Superior temporal gyrus (tissue), 1 donor: ENCODE measurements at regions not wholly inside any gene's neighbourhood (a gene's known extent, or its start where the extent isn't known, plus 50 kb on each side); places are given as distances from the start of the nearest gene placed in this dataset.
A peak's percentile ranks its signal among the peaks of the same experiment; 100 is the strongest.

Source experiments
- DNase-seq: peaks from one replicate; pipeline ENCODE4 v3.0.0-alpha.2; 2016; ENCODE audit errors: extremely low spot score

DNA sequence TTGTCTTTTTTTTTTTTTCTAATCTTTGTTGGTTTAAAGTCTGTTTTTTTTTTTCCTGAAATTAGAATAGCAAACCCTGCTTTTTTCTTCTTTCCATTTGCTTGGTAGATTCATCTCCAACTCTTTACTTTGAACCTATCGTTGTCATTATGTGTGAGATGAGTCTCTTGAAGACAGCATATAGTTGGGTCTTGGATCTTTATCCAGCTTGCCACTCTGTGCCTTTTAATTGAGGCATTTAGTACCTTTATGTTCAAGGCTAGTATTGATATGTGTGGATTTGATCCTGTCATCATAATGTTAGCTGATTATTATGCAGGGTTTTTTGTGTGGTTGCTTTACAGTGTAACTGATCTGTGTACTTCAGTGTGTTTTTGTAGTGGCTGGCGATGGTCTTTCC, 383.8 kb downstream of the MAN2A1 start:
- no peak for DNase-seq

DNA sequence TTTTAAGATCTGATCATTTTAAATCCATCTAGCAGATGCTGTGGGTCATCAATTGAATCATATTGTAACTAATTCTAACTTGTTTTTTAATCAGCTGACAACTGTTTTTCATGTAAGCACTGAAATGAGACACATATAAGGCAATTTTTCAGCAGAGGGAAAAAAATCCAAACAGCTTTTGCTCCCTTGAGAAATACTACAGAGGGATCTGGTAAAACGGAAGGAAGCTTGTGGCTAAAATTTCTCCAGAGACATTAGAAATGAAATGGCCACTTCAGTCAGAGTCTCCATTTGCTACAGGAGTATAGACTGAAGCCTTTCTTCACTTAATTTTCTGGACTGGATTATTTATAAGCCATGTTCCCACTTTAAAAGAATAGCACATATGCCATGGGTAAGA, 385.9 kb downstream of the MAN2A1 start:
- DNase-seq, result no peak

DNA sequence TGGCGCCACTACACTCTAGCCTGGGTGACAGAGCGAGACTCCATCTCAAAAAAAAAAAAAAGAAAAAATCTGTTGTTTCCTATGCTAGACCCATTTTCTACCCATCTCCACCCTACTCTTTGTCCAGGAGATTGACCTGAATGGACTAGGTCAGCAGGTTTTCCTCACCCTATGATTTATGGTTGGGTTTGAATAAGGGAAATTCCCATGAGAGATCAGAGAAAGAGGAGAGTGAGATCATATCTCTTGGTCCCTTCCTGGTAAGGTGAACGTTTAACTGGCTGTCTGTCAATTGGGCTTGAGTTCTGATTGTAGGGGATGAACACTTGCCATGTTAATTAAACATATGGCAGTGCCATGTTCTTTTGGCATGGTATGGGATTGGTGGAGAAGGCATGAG, 387.4 kb downstream of the MAN2A1 start:
- DNase-seq, result no peak

DNA sequence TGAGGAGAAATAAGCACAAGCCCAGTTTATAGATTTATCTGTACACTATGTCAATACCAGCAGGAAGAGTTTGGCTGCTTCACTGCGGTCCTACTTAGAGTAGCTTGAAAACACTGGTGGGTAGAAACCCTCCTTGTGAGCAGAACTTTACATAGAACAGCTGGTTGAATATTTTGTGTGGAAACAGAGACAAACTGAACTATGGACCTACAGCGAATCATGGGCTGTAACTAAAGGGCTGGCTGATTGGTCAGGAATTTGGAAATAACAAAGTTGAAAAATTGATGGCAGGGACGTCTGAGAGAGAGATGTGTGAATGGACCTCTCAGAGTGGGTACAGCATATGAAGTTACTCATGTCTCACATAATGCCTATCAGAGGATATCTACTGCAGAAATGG, 392.5 kb downstream of the MAN2A1 start:
- DNase-seq, result no peak

DNA sequence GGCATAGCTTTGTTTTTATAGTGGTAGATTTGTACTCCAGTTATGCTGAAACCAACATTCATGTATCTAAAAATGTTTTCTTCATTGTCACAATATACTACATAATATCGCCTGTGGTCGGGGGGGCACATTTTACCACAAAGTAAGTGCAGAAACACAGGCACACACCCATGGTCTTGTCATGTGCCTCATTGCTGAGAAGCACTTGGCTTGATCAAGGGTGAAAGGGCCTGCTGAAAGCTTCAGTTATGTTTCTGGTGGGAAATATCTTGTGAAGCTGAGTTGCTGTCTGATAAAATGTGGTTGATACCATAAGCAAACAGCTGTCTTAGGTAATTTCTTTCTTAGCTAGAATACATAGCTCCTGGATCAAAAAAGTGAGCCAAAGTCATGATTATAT, 393.1 kb downstream of the MAN2A1 start:
- no peak for DNase-seq

DNA sequence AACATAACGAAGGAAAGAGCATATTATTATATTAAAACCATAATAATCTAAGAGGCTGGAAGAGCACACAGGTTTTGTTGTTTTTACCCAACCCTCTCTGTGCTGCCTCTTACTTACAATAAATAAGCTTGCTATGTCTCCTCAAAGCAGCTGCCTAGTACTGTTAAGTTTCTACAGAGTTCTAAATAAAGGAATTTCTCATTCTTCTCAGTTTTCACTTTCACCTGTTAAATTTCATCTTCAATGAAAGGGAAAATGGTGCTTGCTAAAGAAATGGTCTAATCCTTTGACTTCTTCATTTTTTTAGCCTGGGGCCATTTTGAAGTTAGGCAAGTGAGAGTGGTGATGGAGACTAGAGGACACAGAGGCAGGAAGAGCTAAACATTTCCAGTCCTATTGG, 396.1 kb downstream of the MAN2A1 start:
- no peak for DNase-seq

DNA sequence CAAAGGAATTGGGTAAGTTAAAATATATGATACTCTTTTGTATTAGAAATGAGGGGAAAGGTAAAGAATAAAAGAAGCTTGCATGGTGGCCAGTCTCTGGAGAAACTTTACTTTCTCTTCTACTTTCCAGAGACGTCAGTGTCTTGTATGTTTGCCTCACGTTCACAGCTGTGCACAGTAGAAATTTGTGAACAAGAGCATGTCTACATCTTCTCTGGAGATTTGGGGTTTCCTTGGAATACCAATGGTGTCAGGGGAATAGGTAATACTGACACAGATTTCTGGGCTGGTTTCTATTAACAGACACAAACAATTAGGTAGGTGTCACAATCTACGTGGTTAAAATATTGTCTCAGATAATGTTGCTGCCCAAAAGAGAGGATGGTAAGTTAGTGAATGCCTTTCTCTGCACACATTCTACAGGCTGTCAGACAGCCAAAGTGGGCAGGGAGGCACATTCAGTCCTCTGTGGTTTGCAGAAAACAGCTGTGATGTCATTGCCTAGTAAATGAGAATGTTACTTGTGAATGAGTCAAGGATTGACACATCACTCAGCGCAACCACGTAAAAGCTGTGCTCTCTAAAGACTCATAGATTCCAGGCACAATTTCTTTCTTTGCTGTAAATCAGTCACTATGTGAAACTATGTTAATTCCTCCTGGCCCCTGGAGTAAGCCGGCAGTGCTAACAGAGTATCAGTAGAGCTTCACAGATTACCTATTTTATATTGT, 397.1 kb downstream of the MAN2A1 start:
- peak; percentile 51 for DNase-seq

DNA sequence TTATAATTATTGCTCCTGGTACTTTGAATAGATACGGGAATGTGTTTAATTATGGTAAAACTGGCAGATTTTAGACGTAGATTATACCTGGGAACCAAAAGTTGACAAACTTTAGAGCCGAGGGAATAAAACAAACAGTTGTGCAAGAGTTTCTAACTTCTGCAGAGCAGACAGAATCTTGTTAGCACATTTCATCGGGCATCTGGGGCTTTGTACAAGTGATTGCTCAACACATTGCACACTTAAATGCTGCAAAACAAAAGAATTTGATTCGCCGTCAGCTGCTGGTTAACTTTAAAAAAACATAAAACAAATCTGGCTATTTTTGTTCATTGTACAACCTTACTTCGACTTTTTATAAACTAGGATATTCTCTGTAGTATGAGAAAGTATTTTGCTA, 398.1 kb downstream of the MAN2A1 start:
- DNase-seq, result no peak

DNA sequence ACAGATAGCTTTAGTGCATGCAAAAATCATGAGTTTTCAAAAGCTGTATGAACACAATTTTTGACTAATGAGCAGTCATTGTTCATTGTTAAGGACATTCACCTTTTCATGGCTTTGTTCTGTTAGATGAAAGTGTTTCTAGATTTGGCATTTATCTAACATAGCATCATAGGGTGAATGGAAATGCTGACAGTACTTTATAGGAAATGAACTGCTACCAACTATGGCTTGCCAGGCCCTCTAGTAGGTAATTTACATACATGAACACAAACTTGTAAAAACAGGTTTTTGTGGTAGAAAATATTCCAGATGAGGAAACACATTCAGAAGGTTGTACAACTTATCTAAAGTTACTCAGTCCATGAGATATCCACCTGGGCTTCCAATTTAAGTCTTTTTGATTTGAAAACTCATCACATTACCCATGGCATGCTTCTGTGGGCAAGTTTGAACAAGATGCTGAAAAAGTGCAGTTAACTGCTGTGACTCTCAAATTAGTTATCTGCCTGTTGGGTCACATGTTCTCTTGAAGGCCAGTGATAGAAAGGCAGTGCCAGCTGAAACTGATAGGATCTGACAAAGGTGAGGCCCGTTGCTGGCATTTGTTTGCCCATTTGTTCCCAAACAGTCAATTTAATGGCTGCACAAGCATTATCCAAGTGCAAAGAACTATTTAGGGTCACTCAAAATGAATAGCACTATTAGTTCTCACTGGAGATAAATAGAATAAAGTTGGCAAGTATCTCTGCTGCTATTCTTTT, 399.1 kb downstream of the MAN2A1 start:
- no peak for DNase-seq

DNA sequence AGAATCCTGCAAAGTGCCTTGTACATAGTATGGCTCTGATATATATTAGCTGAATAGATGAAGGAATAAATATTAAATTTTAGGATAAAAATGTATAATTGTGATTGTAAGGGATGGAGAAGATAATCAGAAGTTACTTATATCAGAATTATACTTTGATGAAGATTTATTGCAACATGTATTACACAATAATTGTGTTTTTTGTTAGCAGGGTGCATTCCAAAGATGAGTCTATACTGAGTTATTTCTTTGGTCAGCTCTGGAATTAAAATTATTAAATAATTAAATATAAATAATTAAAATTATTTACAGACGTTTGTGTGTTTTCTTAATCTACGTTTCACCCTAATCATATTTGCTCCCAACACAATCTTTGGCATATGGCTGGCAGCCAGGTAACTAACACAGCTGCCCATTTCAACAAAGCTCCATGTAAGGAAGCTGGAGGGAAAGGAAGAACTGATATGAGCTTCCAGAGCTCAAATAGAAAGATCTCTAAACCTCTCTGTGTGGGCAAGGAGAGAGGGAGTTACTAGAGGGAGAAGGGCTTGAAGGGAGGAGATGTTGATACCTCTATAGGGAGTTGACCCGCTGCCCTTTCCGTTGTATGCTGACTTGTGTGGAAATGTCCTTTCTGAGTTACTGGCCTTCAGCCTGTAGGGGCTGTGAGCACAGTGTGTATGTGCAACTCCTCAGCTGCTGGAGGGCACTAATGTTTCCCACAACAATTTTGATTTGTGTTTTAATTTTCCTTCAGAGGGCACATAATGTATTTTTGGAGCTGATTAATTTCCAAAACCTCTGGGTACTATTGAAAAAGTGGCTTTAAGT, 403.4 kb downstream of the MAN2A1 start:
- DNase-seq, result no peak

DNA sequence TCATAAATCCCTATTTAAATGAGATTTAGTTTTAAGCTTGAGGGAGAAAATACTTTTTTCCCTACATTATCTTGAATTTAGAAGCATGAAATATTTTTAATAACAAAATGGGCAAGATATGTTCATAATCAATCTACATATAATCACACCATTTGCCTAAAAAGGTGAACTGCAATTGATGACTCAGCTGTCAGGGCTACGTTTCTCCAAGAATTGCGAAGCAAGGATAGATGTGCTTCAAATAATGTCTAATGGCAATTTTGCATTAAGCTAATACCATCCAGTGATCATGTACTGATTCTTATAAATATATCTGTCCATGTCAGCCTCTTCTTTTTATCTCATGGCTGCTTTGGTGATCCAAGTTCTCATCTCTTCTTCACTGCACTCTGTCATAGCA, 404.4 kb downstream of the MAN2A1 start:
- no peak for DNase-seq

DNA sequence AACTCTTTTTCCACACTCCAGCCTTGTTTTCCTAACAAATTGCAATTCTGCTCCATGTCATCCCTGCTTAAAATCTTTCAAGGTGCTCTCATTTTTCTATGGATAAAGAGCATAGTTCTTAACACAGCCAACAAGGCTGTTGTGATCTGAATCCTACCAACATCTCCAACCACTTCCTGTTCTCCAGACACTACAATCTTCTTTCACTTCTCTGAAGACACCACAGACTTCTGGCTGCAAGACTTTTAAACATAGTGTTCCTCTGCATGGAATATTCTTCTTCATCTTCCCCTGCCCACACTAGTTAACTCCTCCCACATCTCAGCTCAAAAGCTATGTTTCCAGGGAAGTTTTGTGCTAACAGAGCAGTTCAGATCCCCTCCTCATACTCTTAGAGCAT, 404.8 kb downstream of the MAN2A1 start:
- no peak for DNase-seq

DNA sequence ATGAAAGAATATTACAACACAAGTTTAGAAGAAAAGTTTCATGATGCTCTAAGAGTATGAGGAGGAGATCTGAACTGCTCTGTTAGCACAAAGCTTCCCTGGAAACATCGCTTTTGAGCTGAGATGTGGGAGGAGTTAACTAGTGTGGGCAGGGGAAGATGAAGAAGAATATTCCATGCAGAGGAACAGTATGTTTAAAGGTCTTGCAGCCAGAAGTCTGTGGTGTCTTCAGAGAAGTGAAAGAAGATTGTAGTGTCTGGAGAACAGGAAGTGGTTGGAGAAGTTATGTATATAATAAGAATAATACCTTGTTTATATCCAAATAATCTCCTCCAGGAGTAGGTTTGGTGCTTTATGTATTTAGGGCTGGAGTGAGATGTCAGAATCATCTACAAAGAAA, 406.7 kb downstream of the MAN2A1 start:
- DNase-seq, result no peak

DNA sequence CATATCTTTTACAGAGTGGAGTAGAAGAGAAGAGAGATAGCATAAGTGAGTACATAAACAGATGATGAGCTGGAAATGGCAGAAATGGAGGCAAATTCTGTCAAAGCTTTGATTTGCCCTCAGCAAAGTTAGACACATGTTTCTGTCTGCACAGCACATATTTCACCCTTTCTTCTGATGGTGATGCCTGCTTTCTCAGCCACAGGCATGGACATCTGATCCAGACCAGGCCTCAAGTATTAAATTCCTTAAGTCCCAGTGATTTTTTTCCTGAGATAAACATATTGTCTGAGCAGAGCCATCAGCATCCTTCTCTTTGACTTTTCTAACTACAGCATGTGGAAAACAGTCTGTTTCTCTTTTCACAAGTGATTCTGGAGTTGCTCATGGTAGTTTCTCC, 409.8 kb downstream of the MAN2A1 start:
- DNase-seq, result no peak

DNA sequence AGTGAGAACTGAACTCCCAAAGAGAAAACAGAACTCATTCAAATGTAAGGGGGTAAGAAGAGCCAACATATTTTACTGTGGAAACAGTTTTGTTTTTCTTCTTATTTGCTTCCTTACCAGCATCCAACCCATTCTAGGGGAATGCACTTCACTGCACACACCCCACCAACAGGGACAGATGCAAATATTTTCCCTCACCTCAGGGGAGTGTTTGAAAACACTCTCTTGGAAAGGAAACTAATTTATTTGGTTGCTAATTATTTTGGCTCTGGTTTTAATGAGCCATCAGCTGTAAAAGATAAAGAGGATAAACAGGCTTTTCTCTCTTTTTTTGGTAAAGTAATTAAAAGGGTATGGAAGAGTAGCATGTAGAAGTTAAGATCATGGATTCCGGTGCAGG, 413.4 kb downstream of the MAN2A1 start:
- DNase-seq, result no peak

DNA sequence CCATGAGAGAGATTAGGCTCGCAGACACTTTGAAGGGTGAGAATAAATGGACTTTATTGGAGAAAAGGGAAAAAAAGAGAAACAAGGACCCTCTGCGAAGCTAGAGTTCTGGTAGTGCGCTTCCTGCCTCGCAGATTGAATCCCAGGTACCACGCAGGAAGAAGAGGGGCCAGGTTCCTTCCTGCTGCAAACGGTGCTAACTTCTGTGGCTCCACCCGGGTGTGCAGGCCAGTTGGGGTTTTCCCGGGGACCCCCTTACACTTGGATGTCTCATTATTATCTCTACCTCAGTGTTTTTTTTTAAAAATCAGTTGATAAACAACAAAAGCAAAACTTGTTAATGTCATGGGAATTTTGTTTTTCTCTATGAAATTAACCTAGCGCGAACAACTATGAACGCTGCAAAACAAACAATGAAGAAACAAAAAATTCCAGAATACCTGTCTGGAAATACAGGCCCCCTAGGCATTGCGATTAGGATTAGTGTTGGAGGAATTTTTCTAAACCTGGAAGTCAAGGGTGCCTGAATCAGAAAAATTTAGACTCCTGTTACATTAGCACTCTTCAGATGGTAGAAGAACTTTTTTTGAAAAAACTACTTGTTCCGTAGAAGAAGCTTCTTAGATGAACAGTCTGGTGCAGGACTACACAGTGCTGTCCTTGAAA, 414.5 kb downstream of the MAN2A1 start:
- no peak for DNase-seq

DNA sequence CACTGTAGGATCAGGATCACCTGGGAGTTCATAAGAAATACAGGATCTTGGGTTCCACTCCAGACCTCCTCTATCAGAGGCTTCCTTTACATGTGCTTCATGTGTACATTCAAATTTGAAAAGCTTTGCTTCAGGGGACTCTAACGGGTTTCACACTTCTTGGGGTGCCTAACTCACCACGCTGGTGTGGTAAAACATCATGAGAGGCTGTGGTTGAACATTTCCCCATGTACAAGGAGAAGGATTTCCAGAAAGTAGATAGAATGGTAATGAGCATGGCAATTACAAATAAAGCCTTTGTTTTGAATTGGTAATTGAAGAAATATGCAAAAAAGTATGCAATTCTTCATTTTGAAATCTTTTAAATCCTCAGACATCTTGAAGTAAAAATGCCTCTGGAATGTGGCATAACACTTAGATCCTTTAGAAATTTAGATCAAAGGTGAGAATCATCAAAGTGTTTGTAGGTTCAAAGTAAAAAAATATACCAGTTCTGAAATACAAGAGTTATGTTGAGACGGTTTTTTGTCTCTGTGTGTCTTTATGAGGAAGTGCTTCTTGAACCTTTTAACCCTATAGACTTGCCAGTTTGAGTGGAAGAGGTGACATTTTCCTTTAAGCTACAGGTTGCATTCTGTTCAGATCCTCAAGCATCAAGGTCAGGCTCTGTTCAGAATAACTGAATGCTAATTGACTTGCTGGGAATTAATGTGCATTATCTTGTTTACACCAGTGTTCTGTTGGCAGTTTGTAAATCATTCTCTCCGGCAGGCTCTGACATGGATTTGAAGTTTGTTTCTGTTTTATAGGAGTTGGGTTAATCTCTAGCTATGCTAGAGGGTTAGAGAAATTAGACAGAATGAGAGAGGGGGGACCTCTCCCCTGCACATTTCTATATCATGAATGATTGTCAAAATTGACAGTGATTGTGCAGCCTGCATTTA, 415.3 kb downstream of the MAN2A1 start:
- DNase-seq, result no peak

DNA sequence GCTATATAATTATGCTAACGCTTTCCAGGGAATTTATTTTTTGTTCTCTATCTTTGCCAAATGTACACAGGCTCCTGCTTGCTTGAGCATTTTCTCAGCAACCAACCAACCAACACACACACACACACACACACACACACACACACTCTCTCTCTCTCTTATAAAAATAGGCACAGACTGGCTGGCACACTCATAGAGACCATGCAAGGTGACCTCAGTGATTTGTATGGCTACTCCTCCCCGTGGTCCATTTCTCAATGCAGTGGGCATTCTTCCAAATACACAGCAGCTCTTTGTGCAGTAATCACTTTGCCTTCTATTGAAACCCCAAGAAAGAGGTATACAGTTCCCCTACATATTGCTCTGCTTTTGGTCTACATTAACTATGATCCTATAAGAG, 416.0 kb downstream of the MAN2A1 start:
- DNase-seq, result no peak

DNA sequence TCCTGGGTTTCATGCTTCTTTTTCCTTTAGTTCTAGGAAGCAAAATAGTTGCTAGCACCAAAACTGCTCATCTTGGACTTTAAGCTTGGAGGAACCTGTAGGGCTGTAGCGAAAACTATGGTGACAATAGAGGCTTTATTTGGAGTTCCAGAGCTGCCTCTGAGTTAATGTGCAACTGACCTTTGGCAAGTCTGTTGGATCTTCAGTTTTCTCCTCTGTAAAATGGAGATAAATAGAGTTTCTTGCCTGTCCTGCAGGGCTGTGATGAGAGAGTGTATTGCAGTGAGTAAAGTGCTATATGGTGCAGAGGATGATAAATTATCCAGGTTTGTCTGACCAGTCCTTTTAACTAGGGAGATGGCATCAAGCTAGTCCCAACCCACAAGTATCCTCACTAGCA, 417.0 kb downstream of the MAN2A1 start:
- DNase-seq, result no peak

DNA sequence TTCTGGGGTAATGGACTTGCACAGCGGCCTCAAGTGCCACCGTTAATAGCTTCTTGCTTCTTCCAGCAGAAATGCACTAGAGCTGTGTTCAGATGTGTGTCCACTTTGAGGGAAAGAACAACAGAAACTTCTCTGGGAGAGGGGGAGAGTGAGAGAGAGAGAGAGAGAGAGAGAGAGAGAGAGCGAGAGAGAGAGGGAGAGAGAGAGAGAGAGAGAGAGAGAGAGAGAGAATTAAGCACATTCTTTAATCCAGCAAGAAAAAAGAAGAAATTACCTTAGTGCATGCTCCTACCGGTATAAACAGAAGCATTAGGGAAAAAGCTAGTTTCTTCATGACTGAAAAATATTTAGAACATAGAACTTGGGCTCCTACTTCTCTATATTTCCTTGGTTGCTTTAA, 418.8 kb downstream of the MAN2A1 start:
- DNase-seq, result no peak

DNA sequence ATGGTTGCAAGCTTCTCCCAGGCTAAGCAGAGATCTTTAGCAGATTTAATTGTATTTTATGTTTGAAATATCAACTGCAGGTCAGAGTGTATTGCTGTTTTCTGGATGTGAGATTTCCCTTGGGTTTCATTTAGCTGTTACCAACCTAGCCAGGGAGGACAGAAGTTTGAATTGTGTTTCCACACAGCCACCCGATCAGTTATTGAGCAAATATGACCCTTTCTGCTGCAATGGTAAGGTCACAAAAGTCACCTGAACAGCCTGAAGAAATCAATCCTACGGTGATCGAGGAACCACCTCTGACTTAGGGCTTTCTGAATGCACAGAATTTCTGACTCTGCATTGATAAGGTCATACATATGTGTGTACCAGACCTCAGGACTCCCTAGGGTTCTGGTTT, 419.9 kb downstream of the MAN2A1 start:
- DNase-seq, result no peak
